Nephron progenitor cell (in vitro differentiated cells): ENCODE measurements at regions not wholly inside any gene's neighbourhood (a gene's known extent, or its start where the extent isn't known, plus 50 kb on each side); places are given as distances from the start of the nearest gene placed in this dataset.

Experiments used
- DNase-seq: peaks from one replicate; pipeline ENCODE4 v3.0.0; 2021
- H3K27ac Mint-ChIP-seq: 2 replicates; pipeline ENCODE4 v1.8.0; 2021; ENCODE audit warnings: mild to moderate bottlenecking, moderate library complexity, mixed read lengths
- H3K27me3 Mint-ChIP-seq: 2 replicates; pipeline ENCODE4 v1.8.0; 2021; ENCODE audit warnings: mild to moderate bottlenecking, low read depth, mixed read lengths; ENCODE audit not compliant: poor library complexity
- H3K36me3 Mint-ChIP-seq: 2 replicates; pipeline ENCODE4 v1.8.0; 2021; ENCODE audit warnings: low read depth, mixed read lengths
- H3K4me1 Mint-ChIP-seq: 2 replicates; pipeline ENCODE4 v1.8.0; 2021; ENCODE audit warnings: mixed read lengths
- H3K4me3 Mint-ChIP-seq: 2 replicates; pipeline ENCODE4 v1.8.0; 2021; ENCODE audit warnings: mild to moderate bottlenecking, moderate library complexity, mixed read lengths
- H3K9me3 Mint-ChIP-seq: 2 replicates; pipeline ENCODE4 v1.8.0; 2021; ENCODE audit warnings: mild to moderate bottlenecking, moderate library complexity, mixed read lengths
- TF ChIP-seq, protein P1 (sequence below): fragments of 200-600 bp; sonication (generic); IDR thresholded peaks from 2 replicates; pipeline ENCODE4 v1.5.0; 2021; ENCODE audit warnings: antibody characterized with exemption

- Mint-ChIP-seq H3K27me3 (no peaks in the 10 kb centered on the region), H3K4me1 (peaks cover 34% of the 10 kb centered on the region), H3K9me3 (no peaks in the 10 kb centered on the region), H3K27ac (no peak overlapping the region), H3K36me3 (no peaks in the 10 kb centered on the region), H3K4me3 (no peak overlapping the region)
- TF ChIP-seq, protein P1, sequence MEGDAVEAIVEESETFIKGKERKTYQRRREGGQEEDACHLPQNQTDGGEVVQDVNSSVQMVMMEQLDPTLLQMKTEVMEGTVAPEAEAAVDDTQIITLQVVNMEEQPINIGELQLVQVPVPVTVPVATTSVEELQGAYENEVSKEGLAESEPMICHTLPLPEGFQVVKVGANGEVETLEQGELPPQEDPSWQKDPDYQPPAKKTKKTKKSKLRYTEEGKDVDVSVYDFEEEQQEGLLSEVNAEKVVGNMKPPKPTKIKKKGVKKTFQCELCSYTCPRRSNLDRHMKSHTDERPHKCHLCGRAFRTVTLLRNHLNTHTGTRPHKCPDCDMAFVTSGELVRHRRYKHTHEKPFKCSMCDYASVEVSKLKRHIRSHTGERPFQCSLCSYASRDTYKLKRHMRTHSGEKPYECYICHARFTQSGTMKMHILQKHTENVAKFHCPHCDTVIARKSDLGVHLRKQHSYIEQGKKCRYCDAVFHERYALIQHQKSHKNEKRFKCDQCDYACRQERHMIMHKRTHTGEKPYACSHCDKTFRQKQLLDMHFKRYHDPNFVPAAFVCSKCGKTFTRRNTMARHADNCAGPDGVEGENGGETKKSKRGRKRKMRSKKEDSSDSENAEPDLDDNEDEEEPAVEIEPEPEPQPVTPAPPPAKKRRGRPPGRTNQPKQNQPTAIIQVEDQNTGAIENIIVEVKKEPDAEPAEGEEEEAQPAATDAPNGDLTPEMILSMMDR: no peak
- DNase-seq: no peak
These were observed 168.2 kb downstream of the SH2D4B start for GRCh38 chr10:80705899-80706298.

- H3K4me1 Mint-ChIP-seq: peaks cover 20% of the 10 kb centered on the region
- H3K9me3 Mint-ChIP-seq: no peaks in the 10 kb centered on the region
- H3K27me3 Mint-ChIP-seq: no peaks in the 10 kb centered on the region
- no peak overlapping the region for H3K4me3 Mint-ChIP-seq
- TF ChIP-seq, protein P1: no peak
- H3K36me3 Mint-ChIP-seq: no peaks in the 10 kb centered on the region
- DNase-seq: no peak
- H3K27ac Mint-ChIP-seq: no peak overlapping the region
These were observed 170.5 kb downstream of the SH2D4B start for GRCh38 chr10:80708185-80708584.

GRCh38 chr10:80708808-80709207 is 171.1 kb downstream of the SH2D4B start:
- no peak overlapping the region for H3K4me3 Mint-ChIP-seq
- no peak overlapping the region for H3K27ac Mint-ChIP-seq
- TF ChIP-seq, protein P1: no peak
- no peaks in the 10 kb centered on the region for H3K9me3 Mint-ChIP-seq
- H3K27me3 Mint-ChIP-seq: no peaks in the 10 kb centered on the region
- no peaks in the 10 kb centered on the region for H3K36me3 Mint-ChIP-seq
- DNase-seq: no peak
- peaks cover 16% of the 10 kb centered on the region for H3K4me1 Mint-ChIP-seq

DNA sequence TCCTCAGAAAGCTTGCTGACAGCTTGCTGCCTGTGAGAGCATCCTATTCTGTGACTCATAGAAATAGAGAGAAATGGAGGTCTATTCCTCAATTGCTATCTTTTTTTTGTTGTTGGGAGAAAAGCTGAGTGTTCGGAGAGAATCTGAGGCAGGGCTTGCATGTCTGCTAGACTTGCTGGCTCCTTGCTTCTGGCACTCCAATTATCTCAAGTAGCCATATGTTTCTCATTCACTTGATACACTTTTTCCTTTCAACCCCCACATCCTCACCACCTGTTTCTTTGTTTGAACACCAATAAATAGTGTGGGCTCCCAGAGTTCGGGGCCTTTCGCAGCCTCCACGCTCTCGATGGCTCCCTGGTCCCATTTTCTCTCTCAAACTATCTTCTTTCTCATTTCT is 172.2 kb downstream of the SH2D4B start:
- Mint-ChIP-seq H3K36me3 (no peaks in the 10 kb centered on the region), H3K27ac (peak overlapping the region; percentile 16), H3K4me3 (no peak overlapping the region), H3K9me3 (no peaks in the 10 kb centered on the region), H3K4me1 (peaks cover 16% of the 10 kb centered on the region), H3K27me3 (no peaks in the 10 kb centered on the region)
- TF ChIP-seq, protein P1: no peak
- DNase-seq: no peak

DNA sequence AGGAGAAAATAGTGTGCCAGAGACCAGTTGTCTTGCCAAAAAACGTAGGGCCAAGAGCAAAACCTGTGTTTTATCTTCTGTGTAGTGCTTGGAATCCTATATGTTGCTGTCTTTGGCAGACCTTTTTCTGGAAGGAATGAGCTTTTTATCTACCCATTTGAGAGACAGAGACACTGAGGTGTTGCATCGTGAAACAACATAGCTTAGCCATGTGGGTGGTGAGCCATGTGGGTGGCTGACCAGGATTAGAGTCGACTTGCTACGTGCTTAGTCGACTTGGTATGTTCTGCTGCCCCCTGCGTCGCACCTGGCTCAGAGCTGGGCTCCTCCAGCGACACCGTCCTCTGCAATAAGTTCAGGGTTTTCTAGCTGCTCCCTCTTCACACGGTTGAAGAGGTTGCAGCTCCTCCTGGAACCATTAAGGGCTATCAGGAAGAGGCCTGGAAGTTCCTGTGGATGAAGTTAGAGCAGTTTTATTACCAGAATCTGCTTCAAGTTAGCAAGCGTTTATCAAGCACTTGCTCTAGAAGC is 175.8 kb downstream of the SH2D4B start:
- no peak for DNase-seq
- TF ChIP-seq, protein P1: no peak
- no peaks in the 10 kb centered on the region for H3K36me3 Mint-ChIP-seq
- H3K27me3 Mint-ChIP-seq: no peaks in the 10 kb centered on the region
- H3K9me3 Mint-ChIP-seq: no peaks in the 10 kb centered on the region
- peaks cover 16% of the 10 kb centered on the region for H3K4me1 Mint-ChIP-seq
- H3K4me3 Mint-ChIP-seq: no peak overlapping the region
- H3K27ac Mint-ChIP-seq: peak overlapping the region; percentile 92

DNA sequence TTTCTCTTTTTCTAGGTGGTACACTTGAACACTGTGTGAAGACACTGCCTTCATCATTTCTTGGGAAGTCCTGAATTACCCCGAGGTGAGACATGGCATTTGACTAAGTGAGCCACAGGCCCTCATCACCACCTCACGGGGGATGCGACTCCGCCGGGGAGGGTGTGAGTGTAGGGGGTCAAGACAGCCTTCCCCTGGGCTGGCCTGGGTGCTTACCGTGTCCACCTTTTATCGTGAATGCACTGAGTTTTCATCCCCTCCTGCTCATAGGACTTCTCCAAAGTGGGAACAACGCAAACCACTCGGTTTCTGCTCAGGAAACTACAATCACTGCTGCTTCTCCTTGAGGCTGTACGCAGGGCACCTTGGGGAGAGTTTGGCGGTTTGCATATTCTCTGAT is 176.9 kb downstream of the SH2D4B start:
- H3K36me3 Mint-ChIP-seq: no peaks in the 10 kb centered on the region
- no peak overlapping the region for H3K27ac Mint-ChIP-seq
- H3K9me3 Mint-ChIP-seq: no peaks in the 10 kb centered on the region
- no peaks in the 10 kb centered on the region for H3K27me3 Mint-ChIP-seq
- no peak for DNase-seq
- TF ChIP-seq, protein P1: no peak
- peaks cover 14% of the 10 kb centered on the region for H3K4me1 Mint-ChIP-seq
- no peak overlapping the region for H3K4me3 Mint-ChIP-seq
